OCI-LY1 (cell line): ENCODE measurements at regions not wholly inside any gene's neighbourhood (a gene's known extent, or its start where the extent isn't known, plus 50 kb on each side); places are given as distances from the start of the nearest gene placed in this dataset.

ENCODE experiments used
- CTCF ChIP-seq: fragments of 200-600 bp; sonication (generic), shearing (Covaris generic); IDR thresholded peaks from 2 replicates; pipeline ENCODE4 v1.5.1; 2017; ENCODE audit warnings: mild to moderate bottlenecking, antibody characterized with exemption, low read length, moderate library complexity, mixed read lengths
- EZH2 ChIP-seq: fragments of 200-600 bp; sonication (generic), shearing (Covaris generic); IDR thresholded peaks from 2 replicates; pipeline ENCODE4 v1.8.0; 2017; ENCODE audit warnings: borderline replicate concordance, mixed run types, mild to moderate bottlenecking, antibody characterized with exemption, low read length, moderate library complexity, mixed read lengths

- 0 out of 2 replicates have a peak, but pooled peaks have one; percentile 7 for TF ChIP-seq CTCF
- TF ChIP-seq EZH2 = no peak
Observed at GRCh38 chr5:74943905-74944304, 77.7 kb upstream of the FAM169A start.
